ENCODE measurements at regions not wholly inside any gene's neighbourhood (a gene's known extent, or its start where the extent isn't known, plus 50 kb on each side); places are given as distances from the start of the nearest gene placed in this dataset.

DNA sequence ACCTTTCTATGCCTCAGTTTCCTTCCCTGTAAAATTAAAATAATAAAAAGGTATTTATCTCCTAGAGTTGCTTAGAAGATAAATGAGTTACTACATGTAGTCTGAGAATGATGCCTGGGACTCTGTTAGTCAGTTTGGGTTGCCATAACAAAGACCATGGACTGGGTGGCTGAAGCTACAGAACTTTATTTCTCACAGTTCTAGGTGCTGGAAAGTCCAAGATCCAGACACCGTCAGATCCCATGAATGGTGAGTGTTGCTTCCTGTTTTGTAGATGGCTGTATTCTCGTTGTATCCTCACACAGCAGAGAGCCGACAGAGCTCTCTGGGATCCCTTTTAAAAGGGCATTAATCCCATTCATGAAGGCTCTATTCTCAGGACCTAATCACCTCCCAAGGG lies 64.0 kb upstream of the LTA4H start:
- no peak for TF ChIP-seq CTCF (IDR thresholded peaks at IDR 0.05)
- TF ChIP-seq POLR2A (IDR thresholded peaks at IDR 0.05), result no peak
- Histone ChIP-seq H3K9me3 (no peaks in the 10 kb centered on the region), H3K4me1 (no peaks in the 10 kb centered on the region), H3K27ac (no peak overlapping the region), H3K4me3 (replicated peaks in 1 of 3) (no peak overlapping the region), H3K27me3 (no peaks in the 10 kb centered on the region), H3K36me3 (no peaks in the 10 kb centered on the region)
- DNase-seq, result no peak
- WGBS, 2 donors, result 62 to 78% methylated on average over 3 of the region's 3 CpGs
- intact Hi-C loops (cut with DNase I), result no loop called here

- H3K9me3 ChIP-seq, result no peaks in the 10 kb centered on the region
- WGBS, 2 donors, result 84 to 86% methylated on average over 7 of the region's 7 CpGs
- H3K36me3 ChIP-seq, result no peaks in the 10 kb centered on the region
- no peak for DNase-seq
- no peaks in the 10 kb centered on the region for H3K4me1 ChIP-seq
- H3K27me3 ChIP-seq, result no peaks in the 10 kb centered on the region
- no peak overlapping the region for H3K4me3 ChIP-seq (replicated peaks in 1 of 3)
- intact Hi-C loops (cut with DNase I), result no loop called here
- TF ChIP-seq POLR2A (IDR thresholded peaks at IDR 0.05), result no peak
- no peak for TF ChIP-seq CTCF (IDR thresholded peaks at IDR 0.05)
- no peak overlapping the region for H3K27ac ChIP-seq
Measured at GRCh38 chr12:96099986-96100385, 64.6 kb upstream of the LTA4H start.

DNA sequence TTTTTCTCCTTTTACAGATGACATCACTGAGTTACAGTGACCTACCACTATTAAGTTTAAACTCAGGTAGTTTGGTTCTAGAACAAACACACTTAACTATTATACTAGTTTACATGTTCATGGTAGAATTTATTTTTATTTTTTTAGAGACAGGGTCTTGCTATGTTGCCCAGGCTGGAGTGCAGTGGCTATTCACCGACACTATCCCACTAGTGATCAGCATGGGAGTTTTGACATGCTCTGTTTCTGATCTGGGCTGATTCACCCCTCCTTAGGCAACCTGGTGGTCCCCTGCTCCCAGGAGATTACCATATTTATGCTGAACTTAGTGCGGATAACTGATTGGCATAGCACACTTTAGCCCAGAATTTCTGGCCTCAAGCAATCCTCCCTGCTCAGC lies 66.4 kb upstream of the LTA4H start:
- no peak for DNase-seq
- Histone ChIP-seq H3K36me3 (no peaks in the 10 kb centered on the region), H3K4me1 (no peaks in the 10 kb centered on the region), H3K27me3 (no peaks in the 10 kb centered on the region), H3K27ac (no peak overlapping the region), H3K4me3 (replicated peaks in 1 of 3) (no peak overlapping the region), H3K9me3 (no peaks in the 10 kb centered on the region)
- no peak for TF ChIP-seq CTCF (IDR thresholded peaks at IDR 0.05)
- no peak for TF ChIP-seq POLR2A (IDR thresholded peaks at IDR 0.05)
- 93 to 97% methylated on average over 2 of the region's 2 CpGs for WGBS, 2 donors
- intact Hi-C loops (cut with DNase I), result no loop called here

DNA sequence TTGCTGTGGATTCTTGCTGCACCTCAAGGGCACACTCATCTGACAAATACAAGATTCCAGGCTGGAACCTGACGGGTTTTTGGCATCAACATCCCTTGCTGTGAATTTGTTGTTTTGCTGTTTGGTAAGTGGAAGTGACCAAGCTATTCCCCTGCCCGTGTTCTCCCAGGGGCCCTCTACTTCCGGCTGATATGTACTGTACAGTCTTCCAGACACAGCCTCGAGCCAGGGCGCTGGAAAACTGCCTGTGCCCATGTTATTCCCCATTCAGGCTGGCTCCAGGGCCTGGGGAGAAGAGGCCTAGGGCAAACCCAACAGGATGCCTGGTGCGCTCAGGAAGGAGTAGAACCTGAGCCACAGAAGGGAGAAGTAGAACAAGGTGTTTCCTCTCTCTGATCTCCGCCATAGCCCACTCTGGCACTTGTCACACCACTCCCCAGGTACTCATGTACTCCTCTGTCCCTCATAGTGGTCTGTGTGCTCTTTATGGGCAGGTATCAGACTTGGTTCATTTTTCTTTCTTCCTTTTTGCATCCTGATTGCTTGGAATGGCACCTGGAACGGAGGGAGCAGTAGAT lies 67.8 kb upstream of the LTA4H start:
- 59 to 62% methylated on average over 7 to 8 of the region's 8 CpGs for WGBS, 2 donors
- H3K36me3 ChIP-seq, result no peaks in the 10 kb centered on the region
- H3K27ac ChIP-seq, result no peak overlapping the region
- TF ChIP-seq CTCF (IDR thresholded peaks at IDR 0.05), result no peak
- no peak for TF ChIP-seq POLR2A (IDR thresholded peaks at IDR 0.05)
- no peaks in the 10 kb centered on the region for H3K4me1 ChIP-seq
- H3K27me3 ChIP-seq, result no peaks in the 10 kb centered on the region
- H3K4me3 ChIP-seq (replicated peaks in 1 of 3), result no peak overlapping the region
- no peak for DNase-seq
- intact Hi-C loops (cut with DNase I), result no loop called here
- no peaks in the 10 kb centered on the region for H3K9me3 ChIP-seq

GRCh38 chr12:96104566-96104965 lies 69.2 kb upstream of the LTA4H start:
- Histone ChIP-seq H3K27me3 (no peaks in the 10 kb centered on the region), H3K4me1 (no peaks in the 10 kb centered on the region), H3K27ac (no peak overlapping the region), H3K4me3 (replicated peaks in 1 of 3) (no peak overlapping the region), H3K36me3 (no peaks in the 10 kb centered on the region), H3K9me3 (no peaks in the 10 kb centered on the region)
- TF ChIP-seq POLR2A (IDR thresholded peaks at IDR 0.05) (no peak), CTCF (IDR thresholded peaks at IDR 0.05) (no peak)
- intact Hi-C loops (cut with DNase I), result no loop called here
- DNase-seq, result no peak
- WGBS, 2 donors, result 86 to 95% methylated on average over 7 of the region's 7 CpGs
